IMR-90 (cell line): ENCODE measurements at regions not wholly inside any gene's neighbourhood (a gene's known extent, or its start where the extent isn't known, plus 50 kb on each side); places are given as distances from the start of the nearest gene placed in this dataset.

Experiments used
- ATAC-seq: fragments of 200-7000 bp; cut with Tn5 transposase; 2 replicates; pipeline ENCODE4 v1.9.1; 2020; ENCODE audit warnings: low read depth, mild to moderate bottlenecking, moderate library complexity
- BruUV-seq: library from RNA; stranded (reverse); fragments of 400-500 nt; replicated peaks from 2 replicates; lab custom pipeline; 2021; lab: Mats Ljungman, UMichigan
- CTCF ChIA-PET: fragments of 300-600 bp; formaldehyde crosslinking; extraction: SDS; loops from one replicate; lab custom pipeline; 2021; ENCODE audit warnings: antibody characterized with exemption; lab: Yijun Ruan, JAX
- POLR2A ChIA-PET: fragments of 300-600 bp; sonication (Branson Sonifier 250); formaldehyde crosslinking; loops from one replicate; lab custom pipeline; 2022; ENCODE audit warnings: antibody characterized with exemption; ENCODE audit not compliant: unreplicated experiment; lab: Charles Lee
- DNase-seq: peaks from one replicate; pipeline ENCODE4 v3.0.0; 2013
- H2AFZ ChIP-seq: replicated peaks from 2 replicates; pipeline ENCODE3; 2013; ENCODE audit warnings: low read length, mild to moderate bottlenecking; ENCODE audit not compliant: poor library complexity
- H2AK5ac ChIP-seq: 2 replicates; pipeline ENCODE4 v1.6.1; 2013; ENCODE audit warnings: low read depth, low read length, inconsistent platforms
- H2AK9ac ChIP-seq: replicated peaks from 2 replicates; pipeline ENCODE3; 2013; ENCODE audit warnings: mild to moderate bottlenecking, low read depth, low read length, moderate library complexity; ENCODE audit not compliant: poor library complexity
- H2BK120ac ChIP-seq: 2 replicates; pipeline ENCODE4 v1.6.1; 2013; ENCODE audit warnings: low read depth, low read length, inconsistent platforms
- H2BK15ac ChIP-seq: 3 replicates; pipeline ENCODE4 v1.6.1; 2013; ENCODE audit warnings: low read depth, low read length, inconsistent platforms
- H2BK20ac ChIP-seq: 2 replicates; pipeline ENCODE4 v1.6.1; 2013; ENCODE audit warnings: low read depth, mild to moderate bottlenecking, inconsistent platforms, low read length, moderate library complexity
- H2BK5ac ChIP-seq: 2 replicates; pipeline ENCODE4 v1.6.1; 2013; ENCODE audit warnings: mild to moderate bottlenecking, low read depth, low read length, inconsistent platforms; ENCODE audit not compliant: poor library complexity, severe bottlenecking
- H3K14ac ChIP-seq: replicated peaks from 2 replicates; pipeline ENCODE4 v1.6.1; 2013; ENCODE audit warnings: low read depth, low read length, inconsistent platforms
- H3K18ac ChIP-seq: 2 replicates; pipeline ENCODE4 v1.6.1; 2013; ENCODE audit warnings: low read depth, low read length, control low read depth
- H3K23ac ChIP-seq: 2 replicates; pipeline ENCODE4 v1.6.1; 2013; ENCODE audit warnings: low read depth, low read length, inconsistent platforms
- H3K27ac ChIP-seq: 2 replicates; pipeline ENCODE4 v1.5.1; 2013; ENCODE audit warnings: mild to moderate bottlenecking, control low read depth, low read length; ENCODE audit not compliant: insufficient read depth
- H3K27me3 ChIP-seq: 2 replicates; pipeline ENCODE4 v1.6.1; 2013; ENCODE audit warnings: low read length; ENCODE audit not compliant: control insufficient read depth, insufficient read depth
- H3K36me3 ChIP-seq: 2 replicates; pipeline ENCODE4 v1.6.1; 2013; ENCODE audit warnings: low read length, mixed read lengths; ENCODE audit not compliant: control insufficient read depth, insufficient read depth
- H3K4ac ChIP-seq: 2 replicates; pipeline ENCODE4 v1.6.1; 2013; ENCODE audit warnings: low read depth, low read length, inconsistent platforms
- H3K4me1 ChIP-seq: 2 replicates; pipeline ENCODE4 v1.6.1; 2013; ENCODE audit warnings: low read length, mixed read lengths; ENCODE audit not compliant: control insufficient read depth, insufficient read depth
- H3K4me2 ChIP-seq: 2 replicates; pipeline ENCODE4 v1.6.1; 2013; ENCODE audit warnings: low read depth, mild to moderate bottlenecking, control low read depth, low read length, moderate library complexity
- H3K4me3 ChIP-seq: 2 replicates; pipeline ENCODE4 v1.5.1; 2013; ENCODE audit warnings: low read depth, mild to moderate bottlenecking, control low read depth, low read length, moderate library complexity; ENCODE audit not compliant: insufficient read depth
- H3K56ac ChIP-seq: 2 replicates; pipeline ENCODE4 v1.6.1; 2013; ENCODE audit warnings: low read length, inconsistent platforms; ENCODE audit not compliant: insufficient read depth; ENCODE audit errors: extremely low read depth
- H3K79me1 ChIP-seq, 2 experiments: 2 replicates each; pipeline ENCODE4 v1.6.1; 2013; ENCODE audit warnings: low read length in 2 of 2, inconsistent platforms in 1 of 2, low read depth in 1 of 2
- H3K9ac ChIP-seq: 2 replicates; pipeline ENCODE4 v1.6.1; 2013; ENCODE audit warnings: low read depth, low read length, control low read depth
- H3K9me1 ChIP-seq: 2 replicates; pipeline ENCODE4 v1.6.1; 2013; ENCODE audit warnings: low read length, inconsistent platforms; ENCODE audit not compliant: insufficient read depth
- H3K9me3 ChIP-seq: 2 replicates; pipeline ENCODE4 v1.6.1; 2013; ENCODE audit warnings: low read length; ENCODE audit not compliant: control insufficient read depth, insufficient read depth
- H4K20me1 ChIP-seq: 2 replicates; pipeline ENCODE4 v1.6.1; 2013; ENCODE audit warnings: low read length, inconsistent platforms; ENCODE audit not compliant: insufficient read depth
- H4K5ac ChIP-seq: 2 replicates; pipeline ENCODE4 v1.6.1; 2013; ENCODE audit warnings: mild to moderate bottlenecking, low read depth, low read length, control low read depth
- H4K8ac ChIP-seq, 2 experiments: 2 replicates each; pipeline ENCODE4 v1.6.1; 2013; ENCODE audit warnings: low read depth in 2 of 2, low read length in 2 of 2, control low read depth in 1 of 2, inconsistent platforms in 1 of 2
- H4K91ac ChIP-seq: 2 replicates; pipeline ENCODE4 v1.6.1; 2013; ENCODE audit warnings: low read depth, low read length, inconsistent platforms; ENCODE audit not compliant: insufficient read depth
- CEBPB ChIP-seq: IDR thresholded peaks from 2 replicates; pipeline ENCODE4 v1.6.1; 2012; ENCODE audit warnings: low read depth, low read length, improper control_type of control experiment
- MAFK ChIP-seq: IDR thresholded peaks from 2 replicates; pipeline ENCODE4 v1.6.1; 2012; ENCODE audit warnings: low read depth, low read length, improper control_type of control experiment
- MAZ ChIP-seq: IDR thresholded peaks from 2 replicates; pipeline ENCODE4 v1.6.1; 2012; ENCODE audit warnings: low read depth, mild to moderate bottlenecking, low read length, improper control_type of control experiment, moderate library complexity, borderline replicate concordance
- MXI1 ChIP-seq: IDR thresholded peaks from 2 replicates; pipeline ENCODE4 v1.6.1; 2012; ENCODE audit warnings: low read depth, mild to moderate bottlenecking, low read length, moderate library complexity, borderline replicate concordance
- NFE2L2 ChIP-seq: fragments of 150-350 bp; IDR thresholded peaks from 2 replicates; pipeline ENCODE4 v1.6.1; 2016; ENCODE audit warnings: low read depth, mild to moderate bottlenecking, low read length
- POLR2A ChIP-seq: IDR thresholded peaks from 2 replicates; pipeline ENCODE4 v1.6.1; 2012; ENCODE audit warnings: mild to moderate bottlenecking, low read depth, low read length
- RCOR1 ChIP-seq: IDR thresholded peaks from 2 replicates; pipeline ENCODE4 v1.6.1; 2012; ENCODE audit warnings: mild to moderate bottlenecking, low read length, improper control_type of control experiment; ENCODE audit not compliant: insufficient replicate concordance
- RFX5 ChIP-seq: IDR thresholded peaks from 2 replicates; pipeline ENCODE4 v1.8.0; 2012; ENCODE audit warnings: low read depth, mild to moderate bottlenecking, low read length, moderate library complexity
- SMC3 ChIP-seq: fragments of 150-350 bp; IDR thresholded peaks from 2 replicates; pipeline ENCODE4 v1.6.1; 2016; ENCODE audit warnings: low read depth, mild to moderate bottlenecking, antibody characterized with exemption, low read length, moderate library complexity
- USF2 ChIP-seq: fragments of 150-350 bp; IDR thresholded peaks from 2 replicates; pipeline ENCODE4 v1.6.1; 2017; ENCODE audit warnings: mild to moderate bottlenecking, antibody characterized with exemption, low read length, low read depth
- WGBS, 2 experiments: methylation state at CpG; one replicate each; pipeline versions ENCODE4 v1.1.5 to v1.1.7; 2013; ENCODE audit warnings: missing lambda C conversion rate in 2 of 2; ENCODE audit not compliant: insufficient read length in 1 of 2; ENCODE audit errors: extremely low coverage in 2 of 2; 5-methylcytosine and 5-hydroxymethylcytosine counted together
- dilution Hi-C: fragments of 300-500 bp; cut with HindIII; formaldehyde crosslinking; loops from one replicate; pipeline ENCODE4 v1.14.3; 2018; ENCODE audit warnings: low sequenced_read_pairs; ENCODE audit not compliant: unreplicated experiment
- in situ Hi-C: fragments of 300-500 bp; cut with MboI; formaldehyde crosslinking; loops from 3 replicates; pipeline ENCODE4 v1.14.3; 2019; ENCODE audit warnings: low sequenced_read_pairs, inconsistent platforms, mixed read lengths
- intact Hi-C: fragments of 100-400 bp; cut with micrococcal nuclease; formaldehyde crosslinking; loops from 2 replicates; pipeline ENCODE4 v1.10.0; 2022
- TF ChIP-seq, protein P1 (sequence below): conservative IDR thresholded peaks from 2 replicates; pipeline ENCODE4 v1.5.1; 2012; ENCODE audit warnings: mild to moderate bottlenecking, low read depth, low read length, improper control_type of control experiment

DNA sequence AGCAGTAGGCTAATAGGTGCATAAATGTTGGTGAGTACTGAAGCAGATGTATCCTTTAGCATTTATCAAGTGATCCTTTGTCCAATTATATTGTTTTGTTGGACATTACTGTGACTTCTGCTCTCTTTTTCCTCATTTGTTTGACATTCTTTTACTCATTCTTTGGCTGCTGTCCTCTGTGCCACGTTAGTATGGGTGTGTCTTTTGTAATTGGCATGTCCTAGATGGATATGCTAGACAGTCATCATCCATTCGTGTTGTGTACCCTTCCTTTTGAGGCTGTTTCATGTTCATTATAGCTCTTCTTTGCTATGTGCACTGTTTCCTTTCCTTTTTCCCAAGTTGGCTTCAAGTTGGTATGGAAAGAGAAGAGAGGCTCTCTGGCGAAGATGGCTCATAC lies 284.7 kb downstream of the CYP26B1 start:
- POLR2A ChIA-PET = no interaction called here
- Histone ChIP-seq H3K56ac (no peak overlapping the region), H2BK20ac (no peak overlapping the region), H2BK120ac (no peak overlapping the region), H3K9me1 (no peaks in the 10 kb centered on the region), H2BK5ac (no peak overlapping the region), H2AFZ (no peak overlapping the region), H3K4ac (no peak overlapping the region), H4K91ac (no peak overlapping the region), H3K4me3 (no peak overlapping the region), H4K5ac (no peak overlapping the region), H2AK9ac (no peak overlapping the region), H3K27me3 (peaks cover 31% of the 10 kb centered on the region), H3K36me3 (no peaks in the 10 kb centered on the region), H3K9ac (no peak overlapping the region), H3K27ac (no peak overlapping the region), H3K79me1 (no peaks in the 10 kb centered on the region), H3K4me2 (no peak overlapping the region), H4K20me1 (no peaks in the 10 kb centered on the region), H2BK15ac (no peak overlapping the region), H3K18ac (no peak overlapping the region), H2AK5ac (no peak overlapping the region), H3K4me1 (no peaks in the 10 kb centered on the region), H3K23ac (no peak overlapping the region), H3K14ac (no peak overlapping the region), H3K9me3 (no peaks in the 10 kb centered on the region), H4K8ac (no peak overlapping the region)
- no peak for TF ChIP-seq MXI1
- TF ChIP-seq, protein P1, sequence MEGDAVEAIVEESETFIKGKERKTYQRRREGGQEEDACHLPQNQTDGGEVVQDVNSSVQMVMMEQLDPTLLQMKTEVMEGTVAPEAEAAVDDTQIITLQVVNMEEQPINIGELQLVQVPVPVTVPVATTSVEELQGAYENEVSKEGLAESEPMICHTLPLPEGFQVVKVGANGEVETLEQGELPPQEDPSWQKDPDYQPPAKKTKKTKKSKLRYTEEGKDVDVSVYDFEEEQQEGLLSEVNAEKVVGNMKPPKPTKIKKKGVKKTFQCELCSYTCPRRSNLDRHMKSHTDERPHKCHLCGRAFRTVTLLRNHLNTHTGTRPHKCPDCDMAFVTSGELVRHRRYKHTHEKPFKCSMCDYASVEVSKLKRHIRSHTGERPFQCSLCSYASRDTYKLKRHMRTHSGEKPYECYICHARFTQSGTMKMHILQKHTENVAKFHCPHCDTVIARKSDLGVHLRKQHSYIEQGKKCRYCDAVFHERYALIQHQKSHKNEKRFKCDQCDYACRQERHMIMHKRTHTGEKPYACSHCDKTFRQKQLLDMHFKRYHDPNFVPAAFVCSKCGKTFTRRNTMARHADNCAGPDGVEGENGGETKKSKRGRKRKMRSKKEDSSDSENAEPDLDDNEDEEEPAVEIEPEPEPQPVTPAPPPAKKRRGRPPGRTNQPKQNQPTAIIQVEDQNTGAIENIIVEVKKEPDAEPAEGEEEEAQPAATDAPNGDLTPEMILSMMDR = no peak
- TF ChIP-seq RCOR1 = no peak
- no peak for TF ChIP-seq CEBPB
- no peak for TF ChIP-seq MAZ
- TF ChIP-seq RFX5 = no peak
- TF ChIP-seq NFE2L2 = no peak
- no peak for TF ChIP-seq MAFK
- TF ChIP-seq USF2 = no peak
- TF ChIP-seq POLR2A = no peak
- TF ChIP-seq SMC3 = no peak
- in situ Hi-C loops (no loop called here), dilution Hi-C loops (no loop called here), intact Hi-C loops (no loop called here)
- ATAC-seq = no peak
- CTCF ChIA-PET = interaction anchor here (0.7 kb wide), 1 partner anchor 12 kb away, joined by 3 read pairs; no protein-coding TSS in a partner anchor
- DNase-seq = no peak
- 0% methylated on average over 1 of the region's 3 CpGs; no CpG with 5 or more reads in 1 of the 2 experiments for WGBS, 2 experiments
- BruUV-seq = no TSS peak
